Coronary artery (tissue), 2 donors: ENCODE measurements at regions not wholly inside any gene's neighbourhood (a gene's known extent, or its start where the extent isn't known, plus 50 kb on each side); places are given as distances from the start of the nearest gene placed in this dataset.

Experiments
- DNase-seq: peaks from one replicate; pipeline ENCODE4 v3.0.0-alpha.2; 2017; ENCODE audit warnings: low spot score
- H3K27ac ChIP-seq, 2 donors: fragments of 200-600 bp; sonication (generic); one replicate each; pipeline ENCODE4 v1.5.1; 2016 to 2019
- H3K4me3 ChIP-seq: fragments of 200-600 bp; sonication (generic); 2 replicates; pipeline ENCODE4 v1.5.1; 2016; ENCODE audit warnings: mild to moderate bottlenecking, moderate library complexity
- CTCF ChIP-seq: fragments of 200-600 bp; sonication (generic); IDR thresholded peaks from one replicate; pipeline ENCODE4 v1.5.1; 2019; ENCODE audit warnings: antibody characterized with exemption

GRCh38 chr15:39235084-39235795 lies 345.6 kb upstream of the THBS1 start:
- no peak for DNase-seq
- Histone ChIP-seq H3K27ac (no peak overlapping the region), H3K4me3 (no peak overlapping the region)
- no peak for TF ChIP-seq CTCF

DNA sequence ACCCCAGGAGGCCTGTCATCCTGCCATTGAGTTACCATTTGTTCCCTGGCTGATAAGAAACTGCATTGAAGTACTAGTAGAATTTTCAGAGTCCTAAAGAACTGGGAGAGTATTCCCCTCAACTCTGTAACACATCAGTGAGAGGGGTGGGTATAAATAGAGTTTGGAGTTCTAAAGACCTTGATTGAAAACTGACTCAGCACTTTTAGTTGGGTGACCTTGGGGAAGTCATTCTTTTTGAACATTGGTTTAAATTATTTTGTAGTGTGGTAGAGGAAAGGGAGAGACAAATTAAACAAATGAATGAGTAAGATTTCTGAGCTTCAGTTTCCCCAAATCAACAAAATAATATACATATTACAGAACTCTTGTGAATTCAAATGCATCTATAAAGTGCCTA lies 344.5 kb upstream of the THBS1 start:
- TF ChIP-seq CTCF = no peak
- no peak overlapping the region for H3K4me3 ChIP-seq
- no peak overlapping the region for H3K27ac ChIP-seq
- no peak for DNase-seq

DNA sequence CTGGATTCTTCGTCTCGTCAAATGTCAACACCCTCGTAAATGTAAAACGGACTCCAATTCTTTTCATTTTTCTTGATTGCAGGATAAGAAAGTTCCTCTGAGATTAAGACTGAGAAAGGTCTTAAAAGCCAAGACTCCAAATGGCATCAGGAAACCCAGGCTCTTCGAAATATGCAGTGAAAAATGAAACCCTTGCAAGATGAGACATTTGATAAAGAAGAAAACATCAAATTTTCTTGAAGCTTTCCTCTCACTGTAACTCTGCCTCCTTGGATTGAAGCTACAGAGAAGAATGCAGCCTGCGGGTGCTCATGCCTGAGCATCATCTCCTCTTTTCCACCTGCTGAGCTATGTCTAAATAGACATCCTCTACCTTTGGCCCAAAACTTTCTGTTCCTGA lies 342.4 kb upstream of the THBS1 start:
- DNase-seq = no peak
- no peak for TF ChIP-seq CTCF
- no peak overlapping the region for H3K27ac ChIP-seq
- no peak overlapping the region for H3K4me3 ChIP-seq

DNA sequence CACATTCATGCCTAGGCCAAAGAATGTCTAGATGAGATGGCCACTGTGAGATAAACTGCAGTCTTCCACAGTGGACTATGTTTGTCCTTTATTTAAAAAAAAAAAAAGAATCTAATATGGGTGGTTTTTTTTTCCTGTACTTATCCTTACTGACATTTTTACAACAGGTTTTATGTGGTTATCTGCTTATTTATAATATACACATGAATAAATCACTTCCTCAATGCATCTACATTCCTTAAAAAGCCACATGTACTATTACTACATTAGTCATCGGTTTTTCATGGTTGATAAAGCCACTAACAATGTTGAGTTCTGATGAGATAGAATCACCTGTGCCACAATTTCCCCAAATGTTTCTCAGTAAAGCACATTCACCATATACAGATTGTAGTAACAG lies 341.3 kb upstream of the THBS1 start:
- TF ChIP-seq CTCF = no peak

GRCh38 chr15:39242345-39242744 lies 338.5 kb upstream of the THBS1 start:
- H3K27ac ChIP-seq = no peak overlapping the region
- no peak for TF ChIP-seq CTCF
- DNase-seq = no peak
- H3K4me3 ChIP-seq = no peak overlapping the region

More for the DNA sequence above, 341.3 kb upstream of the THBS1 start:
- Histone ChIP-seq H3K27ac (no peak overlapping the region), H3K4me3 (no peak overlapping the region)
- DNase-seq = no peak

- H3K4me3 ChIP-seq = no peak overlapping the region
- no peak overlapping the region for H3K27ac ChIP-seq
- no peak for DNase-seq
- TF ChIP-seq CTCF = no peak
Measured at GRCh38 chr15:39243396-39243795, 337.5 kb upstream of the THBS1 start.

- no peak for TF ChIP-seq CTCF
- no peak for DNase-seq
- no peak overlapping the region for H3K4me3 ChIP-seq
- H3K27ac ChIP-seq = no peak overlapping the region
Measured at GRCh38 chr15:39244776-39245175, 336.1 kb upstream of the THBS1 start.
